ENCODE measurements at regions not wholly inside any gene's neighbourhood (a gene's known extent, or its start where the extent isn't known, plus 50 kb on each side); places are given as distances from the start of the nearest gene placed in this dataset.

- POLR2A ChIA-PET = interaction anchor here (0.6 to 0.7 kb wide), 2 partner anchors 8 to 15 kb away, joined by 3 read pairs; no protein-coding TSS in a partner anchor
- no peak overlapping the region for H3K4me2 ChIP-seq (ENCODE audit: low read length)
Observed at GRCh38 chr3:4061195-4061594, 242.0 kb upstream of the SETMAR start.

GRCh38 chr3:4061783-4062360 is 241.3 kb upstream of the SETMAR start:
- CTCF ChIA-PET (ENCODE audit: unreplicated experiment) = no interaction called here
- no peaks in the 10 kb centered on the region for H4K20me1 ChIP-seq (ENCODE audit: insufficient read depth, low read length)
- no peaks in the 10 kb centered on the region for H3K79me2 ChIP-seq (ENCODE audit: insufficient read depth, low read depth, low read length)
- H3K4me3 ChIP-seq (ENCODE audit: low read depth, low read length, poor library complexity, severe bottlenecking) = no peak overlapping the region
- no peaks in the 10 kb centered on the region for H3K36me3 ChIP-seq (ENCODE audit: insufficient read depth, low read length)
- intact Hi-C loops (cut with micrococcal nuclease; ENCODE audit: unreplicated experiment) = no loop called here
- no peak overlapping the region for H3K4me2 ChIP-seq (ENCODE audit: low read length)
- POLR2A ChIA-PET = interaction anchor here (0.6 kb wide), 1 partner anchor 9 kb away, joined by 3 read pairs; no protein-coding TSS in a partner anchor
- no TSS peak for BruUV-seq (replicated peaks)
- no peak overlapping the region for H3K27ac ChIP-seq (ENCODE audit: low read depth, low read length, poor library complexity, severe bottlenecking)
- no peaks in the 10 kb centered on the region for H3K9me2 ChIP-seq (ENCODE audit: insufficient read depth, low read length)
- peaks cover 16% of the 10 kb centered on the region for H3K4me1 ChIP-seq (ENCODE audit: insufficient read depth, low read length, poor library complexity, severe bottlenecking)
- no peaks in the 10 kb centered on the region for H3K9me3 ChIP-seq (ENCODE audit: low read length)
- no peak overlapping the region for H2AFZ ChIP-seq (ENCODE audit: low read length)
- DNase-seq (ENCODE audit: low spot score) = no peak
- TF ChIP-seq EZH2phosphoT487 (IDR thresholded peaks at IDR 0.05; ENCODE audit: borderline replicate concordance, low read depth, low read length) (no peak), CTCF (conservative IDR thresholded peaks at IDR 0.05; ENCODE audit: low read length) (no peak)

More at GRCh38 chr3:4061195-4061594, 242.0 kb upstream of the SETMAR start:
- no TSS peak for BruUV-seq (replicated peaks)
- intact Hi-C loops (cut with micrococcal nuclease; ENCODE audit: unreplicated experiment) = no loop called here
- Histone ChIP-seq H3K27ac (ENCODE audit: low read depth, low read length, poor library complexity, severe bottlenecking) (no peak overlapping the region), H2AFZ (ENCODE audit: low read length) (no peak overlapping the region), H3K9me2 (ENCODE audit: insufficient read depth, low read length) (no peaks in the 10 kb centered on the region), H3K9me3 (ENCODE audit: low read length) (no peaks in the 10 kb centered on the region), H4K20me1 (ENCODE audit: insufficient read depth, low read length) (no peaks in the 10 kb centered on the region), H3K36me3 (ENCODE audit: insufficient read depth, low read length) (no peaks in the 10 kb centered on the region), H3K4me1 (ENCODE audit: insufficient read depth, low read length, poor library complexity, severe bottlenecking) (peaks cover 16% of the 10 kb centered on the region), H3K79me2 (ENCODE audit: insufficient read depth, low read depth, low read length) (no peaks in the 10 kb centered on the region), H3K4me3 (ENCODE audit: low read depth, low read length, poor library complexity, severe bottlenecking) (no peak overlapping the region)
- DNase-seq (ENCODE audit: low spot score) = no peak
- TF ChIP-seq EZH2phosphoT487 (IDR thresholded peaks at IDR 0.05; ENCODE audit: borderline replicate concordance, low read depth, low read length) (no peak), CTCF (conservative IDR thresholded peaks at IDR 0.05; ENCODE audit: low read length) (no peak)
- CTCF ChIA-PET (ENCODE audit: unreplicated experiment) = no interaction called here

- no peak overlapping the region for H3K4me3 ChIP-seq (ENCODE audit: low read depth, low read length, poor library complexity, severe bottlenecking)
- H3K4me2 ChIP-seq (ENCODE audit: low read length) = no peak overlapping the region
- H2AFZ ChIP-seq (ENCODE audit: low read length) = no peak overlapping the region
- H4K20me1 ChIP-seq (ENCODE audit: insufficient read depth, low read length) = no peaks in the 10 kb centered on the region
- intact Hi-C loops (cut with micrococcal nuclease; ENCODE audit: unreplicated experiment) = no loop called here
- BruUV-seq (replicated peaks) = no TSS peak
- POLR2A ChIA-PET = interaction anchor here (0.6 kb wide), 1 partner anchor 1357 kb away, joined by 4 read pairs; no protein-coding TSS in a partner anchor
- no peaks in the 10 kb centered on the region for H3K36me3 ChIP-seq (ENCODE audit: insufficient read depth, low read length)
- H3K4me1 ChIP-seq (ENCODE audit: insufficient read depth, low read length, poor library complexity, severe bottlenecking) = peaks cover 16% of the 10 kb centered on the region
- H3K79me2 ChIP-seq (ENCODE audit: insufficient read depth, low read depth, low read length) = no peaks in the 10 kb centered on the region
- H3K9me2 ChIP-seq (ENCODE audit: insufficient read depth, low read length) = no peaks in the 10 kb centered on the region
- no peak for DNase-seq (ENCODE audit: low spot score)
- H3K9me3 ChIP-seq (ENCODE audit: low read length) = no peaks in the 10 kb centered on the region
- CTCF ChIA-PET (ENCODE audit: unreplicated experiment) = no interaction called here
- TF ChIP-seq EZH2phosphoT487 (IDR thresholded peaks at IDR 0.05; ENCODE audit: borderline replicate concordance, low read depth, low read length) (no peak), CTCF (conservative IDR thresholded peaks at IDR 0.05; ENCODE audit: low read length) (no peak)
- H3K27ac ChIP-seq (ENCODE audit: low read depth, low read length, poor library complexity, severe bottlenecking) = no peak overlapping the region
Observed at GRCh38 chr3:4062621-4063020, 240.5 kb upstream of the SETMAR start.
